Activated CD8-positive, alpha-beta T cell treated with anti-CD3 and anti-CD28 coated beads for 36 hours (primary cell): ENCODE measurements at regions not wholly inside any gene's neighbourhood (a gene's known extent, or its start where the extent isn't known, plus 50 kb on each side); places are given as distances from the start of the nearest gene placed in this dataset.
"Not testable (repeated sequence)": the region's sequence is repeated elsewhere in the genome, so short reads cannot be mapped to it uniquely, and the experiment has no call there.

ENCODE experiments used
- ATAC-seq: fragments of 200-7000 bp; cut with Tn5 transposase; one replicate; pipeline ENCODE4 v1.10.0; 2021; ENCODE audit warnings: mild to moderate bottlenecking, moderate library complexity
- CTCF ChIA-PET: fragments of 350-600 bp; sonication (Branson Sonifier 250); formaldehyde crosslinking; loops from one replicate; lab custom pipeline; 2021; ENCODE audit warnings: antibody characterized with exemption; lab: Charles Lee
- POLR2A ChIA-PET: fragments of 350-600 bp; sonication (Branson Sonifier 250); formaldehyde crosslinking; loops from one replicate; lab custom pipeline; 2021; ENCODE audit warnings: antibody characterized with exemption; lab: Charles Lee
- DNase-seq: peaks from one replicate; pipeline ENCODE4 v3.0.0-alpha.2; 2020
- H3K27ac Mint-ChIP-seq: one replicate; pipeline ENCODE4 v1.8.0; 2021; ENCODE audit warnings: mild to moderate bottlenecking, mixed read lengths
- H3K27me3 Mint-ChIP-seq: one replicate; pipeline ENCODE4 v1.8.0; 2021; ENCODE audit warnings: mixed read lengths
- H3K36me3 Mint-ChIP-seq: one replicate; pipeline ENCODE4 v1.8.0; 2021; ENCODE audit warnings: low read depth, mixed read lengths
- H3K4me1 Mint-ChIP-seq: one replicate; pipeline ENCODE4 v1.8.0; 2021; ENCODE audit warnings: low read depth, mixed read lengths
- H3K4me3 Mint-ChIP-seq: one replicate; pipeline ENCODE4 v1.8.0; 2021; ENCODE audit warnings: mild to moderate bottlenecking, moderate library complexity, mixed read lengths
- H3K9me3 Mint-ChIP-seq: one replicate; pipeline ENCODE4 v1.8.0; 2021; ENCODE audit warnings: mixed read lengths
- intact Hi-C: fragments of 100-400 bp; cut with micrococcal nuclease; formaldehyde crosslinking; loops from one replicate; pipeline ENCODE4 v1.10.0; 2022

DNA sequence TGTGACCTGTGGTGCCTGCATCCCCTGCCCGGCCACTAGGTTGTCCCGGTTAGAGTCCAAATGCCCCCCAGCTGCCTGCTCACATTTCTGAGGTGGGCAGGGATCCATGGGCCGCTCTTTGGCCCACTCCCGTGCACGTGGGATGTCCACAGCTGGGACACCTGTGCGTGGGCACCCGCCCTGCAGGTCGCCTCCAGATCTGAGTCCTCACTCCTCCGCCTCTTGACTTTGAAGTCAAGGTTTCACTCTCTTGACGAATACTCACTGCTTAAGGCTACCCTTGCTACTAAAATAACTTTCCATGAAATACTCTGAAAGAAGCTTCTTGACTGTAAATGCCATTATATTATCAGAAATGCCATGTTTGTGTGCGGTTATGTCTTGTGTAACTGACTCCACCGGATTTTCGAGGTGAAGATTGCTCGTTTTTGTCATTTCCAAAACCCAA, 358.2 kb downstream of the BCL2L11 start:
- intact Hi-C loops, H3K9me3 Mint-ChIP-seq, H3K36me3 Mint-ChIP-seq, H3K27me3 Mint-ChIP-seq, CTCF ChIA-PET, H3K4me3 Mint-ChIP-seq, POLR2A ChIA-PET: not testable (repeated sequence)
- ATAC-seq (peak; percentile 45), DNase-seq (peak; percentile 34)
- Mint-ChIP-seq H3K4me1 (peaks cover 27% of the 10 kb centered on the region), H3K27ac (peak overlapping the region; percentile 70)

DNA sequence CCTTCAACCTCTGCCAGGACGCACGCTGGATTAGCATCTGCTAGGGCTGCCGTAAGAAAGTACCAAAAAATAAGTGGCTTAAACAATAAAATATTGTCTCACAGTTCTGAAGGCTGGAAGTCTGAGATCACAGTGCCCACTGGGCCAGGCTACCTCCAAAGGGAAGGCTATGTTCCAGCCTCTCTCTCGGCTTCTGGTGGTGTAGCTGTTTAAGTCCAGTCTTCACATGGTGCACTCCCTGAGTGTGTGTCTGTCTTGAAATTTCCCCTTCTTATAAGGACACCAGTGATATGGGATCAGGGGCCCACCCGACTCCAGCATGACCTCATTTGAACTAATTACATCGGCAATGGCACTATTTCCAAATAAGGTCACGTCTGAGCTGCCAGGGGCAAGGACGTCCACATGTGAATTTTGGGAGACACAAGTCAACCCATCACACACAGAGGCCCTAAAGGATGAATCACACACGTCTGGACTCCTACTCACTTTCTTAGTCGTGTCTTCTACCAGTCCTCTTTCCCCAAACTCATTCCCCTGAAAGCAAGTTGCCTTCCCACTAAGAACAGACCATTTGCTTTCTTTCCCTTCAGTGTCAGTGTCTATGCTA, 359.4 kb downstream of the BCL2L11 start:
- H3K9me3 Mint-ChIP-seq, H3K36me3 Mint-ChIP-seq, CTCF ChIA-PET, intact Hi-C loops, H3K27me3 Mint-ChIP-seq, POLR2A ChIA-PET: not testable (repeated sequence)
- H3K4me1 Mint-ChIP-seq: peaks cover 27% of the 10 kb centered on the region
- peak overlapping the region; percentile 86 for H3K27ac Mint-ChIP-seq
- DNase-seq (peak; percentile 51), ATAC-seq (peak; percentile 57)
- peak overlapping the region; percentile 24 for H3K4me3 Mint-ChIP-seq

DNA sequence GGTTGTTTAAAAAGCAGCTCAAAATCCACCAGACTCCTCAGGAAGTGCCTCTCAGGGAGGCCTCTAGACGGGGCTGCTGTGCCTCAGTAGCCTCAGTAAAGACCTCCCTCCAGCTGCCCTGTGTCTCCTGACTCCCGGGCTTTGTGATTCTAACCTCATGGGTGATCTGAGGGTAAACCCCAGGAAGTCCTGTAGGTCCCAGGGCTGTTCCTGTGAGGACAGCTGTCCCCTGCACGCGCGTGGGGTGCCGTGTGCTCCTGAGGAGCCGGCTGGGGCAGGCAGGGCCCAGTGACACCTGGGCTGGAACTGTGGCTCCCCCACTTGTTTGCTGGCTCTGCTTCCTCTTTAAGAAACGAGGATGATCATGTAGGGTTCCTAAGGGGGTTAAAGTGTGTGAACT, 359.9 kb downstream of the BCL2L11 start:
- intact Hi-C loops, POLR2A ChIA-PET, H3K27me3 Mint-ChIP-seq, H3K4me3 Mint-ChIP-seq, CTCF ChIA-PET, DNase-seq, H3K36me3 Mint-ChIP-seq, H3K9me3 Mint-ChIP-seq: not testable (repeated sequence)
- H3K4me1 Mint-ChIP-seq: peaks cover 27% of the 10 kb centered on the region
- ATAC-seq: peak; percentile 4
- peak overlapping the region; percentile 86 for H3K27ac Mint-ChIP-seq

DNA sequence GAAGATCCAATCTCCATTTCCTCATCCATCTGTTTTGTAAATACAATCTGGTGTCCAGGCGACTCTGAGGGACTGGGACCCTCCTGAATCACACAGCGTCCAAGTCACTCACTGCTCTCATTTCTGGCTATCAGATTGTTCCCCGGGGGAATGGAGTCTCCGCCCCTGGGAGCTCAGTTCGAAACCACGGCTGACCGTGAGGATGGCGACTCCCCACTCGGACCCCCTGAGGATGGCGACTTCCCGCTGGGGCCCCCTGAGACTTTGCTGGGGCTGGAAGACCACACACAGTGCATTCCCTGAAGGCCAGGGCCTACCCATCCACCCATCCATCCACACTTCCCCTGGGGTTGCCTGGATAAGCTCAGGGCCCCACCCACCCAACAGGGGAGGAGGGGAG, 360.5 kb downstream of the BCL2L11 start:
- intact Hi-C loops, CTCF ChIA-PET, H3K27ac Mint-ChIP-seq: not testable (repeated sequence)

DNA sequence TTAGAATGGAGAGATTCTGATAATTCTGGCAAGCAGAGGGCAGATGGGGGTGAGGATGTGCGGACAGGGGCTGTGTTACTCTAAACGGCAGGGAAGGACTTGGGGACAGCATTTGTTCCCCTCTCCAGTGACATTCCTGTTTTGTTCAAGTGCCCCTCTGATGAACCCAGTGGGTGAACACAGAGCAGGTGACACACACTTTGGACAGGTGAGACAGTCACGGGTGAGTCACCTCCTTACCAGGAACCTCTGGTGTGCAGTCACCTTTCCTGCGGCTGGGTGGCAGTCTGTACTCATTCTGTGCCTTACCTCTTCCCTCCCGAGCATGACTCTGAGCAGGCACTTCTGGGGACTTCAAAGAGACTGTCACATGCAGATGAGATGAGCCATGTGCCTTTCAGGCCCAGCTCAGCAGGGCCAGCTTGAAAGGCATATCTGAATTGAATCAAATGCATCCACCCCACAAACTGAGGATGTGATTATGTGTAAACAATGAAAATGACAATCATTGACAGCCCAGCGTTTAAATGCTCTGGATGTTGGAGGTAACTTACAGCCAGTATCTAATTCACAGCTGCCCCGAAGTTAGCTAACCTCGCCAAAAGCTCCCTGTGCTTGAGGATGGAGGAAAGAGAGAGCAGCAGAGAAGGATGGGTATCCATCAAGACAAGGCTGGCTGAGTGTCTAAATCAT, 362.4 kb downstream of the BCL2L11 start:
- H3K36me3 Mint-ChIP-seq, H3K27ac Mint-ChIP-seq, intact Hi-C loops, H3K9me3 Mint-ChIP-seq, POLR2A ChIA-PET, H3K27me3 Mint-ChIP-seq, CTCF ChIA-PET, H3K4me3 Mint-ChIP-seq: not testable (repeated sequence)
- H3K4me1 Mint-ChIP-seq: peaks cover 29% of the 10 kb centered on the region
- peak; percentile 72 for DNase-seq
- ATAC-seq: peak; percentile 90

More for the DNA sequence above, 360.5 kb downstream of the BCL2L11 start:
- DNase-seq, POLR2A ChIA-PET, H3K4me3 Mint-ChIP-seq, H3K36me3 Mint-ChIP-seq, H3K9me3 Mint-ChIP-seq, ATAC-seq, H3K27me3 Mint-ChIP-seq: not testable (repeated sequence)
- peaks cover 29% of the 10 kb centered on the region for H3K4me1 Mint-ChIP-seq

DNA sequence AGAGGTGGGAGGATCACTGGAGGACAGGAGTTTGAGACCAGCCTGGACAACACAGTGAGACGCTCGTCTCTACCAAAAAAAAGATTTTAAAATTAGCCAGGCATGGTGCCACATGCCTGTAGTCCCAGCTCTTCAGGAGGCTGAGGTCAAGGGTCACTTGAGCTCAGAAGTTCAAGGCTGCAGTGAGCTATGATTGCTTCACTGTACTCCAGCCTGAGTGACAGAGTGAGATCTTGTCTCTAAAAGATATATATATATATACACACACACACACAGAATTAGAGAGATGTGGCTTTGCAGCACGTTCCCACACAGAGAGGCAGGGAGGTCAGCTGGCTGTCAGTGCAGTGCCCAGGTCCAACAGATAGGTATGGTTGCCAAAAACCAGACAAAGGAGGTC, 363.4 kb downstream of the BCL2L11 start:
- intact Hi-C loops, ATAC-seq, H3K9me3 Mint-ChIP-seq, H3K4me3 Mint-ChIP-seq, H3K27me3 Mint-ChIP-seq, DNase-seq, H3K36me3 Mint-ChIP-seq, H3K27ac Mint-ChIP-seq, POLR2A ChIA-PET, CTCF ChIA-PET: not testable (repeated sequence)
- peaks cover 25% of the 10 kb centered on the region for H3K4me1 Mint-ChIP-seq

DNA sequence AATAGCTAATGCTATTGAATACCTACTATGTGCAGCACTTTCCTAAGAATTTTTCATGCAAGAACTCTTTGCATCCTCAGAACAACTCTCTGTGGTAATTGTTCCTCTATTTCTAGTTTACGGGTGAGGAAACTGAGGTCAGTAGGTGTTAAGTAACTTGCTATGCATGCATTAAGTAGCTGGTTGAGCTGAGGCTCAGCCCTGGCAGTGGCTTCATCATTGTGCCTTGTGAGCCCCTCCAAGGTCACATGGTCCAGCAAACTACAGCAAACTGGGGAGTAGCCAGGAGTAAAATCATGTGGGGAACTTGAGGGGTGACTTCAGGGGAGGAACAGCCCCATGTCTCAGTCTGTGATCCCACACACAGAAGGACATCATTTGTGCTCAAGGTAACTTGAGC, 365.2 kb downstream of the BCL2L11 start:
- H3K36me3 Mint-ChIP-seq, DNase-seq, H3K4me3 Mint-ChIP-seq, POLR2A ChIA-PET, H3K27ac Mint-ChIP-seq, H3K27me3 Mint-ChIP-seq, H3K9me3 Mint-ChIP-seq, CTCF ChIA-PET, intact Hi-C loops, ATAC-seq: not testable (repeated sequence)
- peaks cover 15% of the 10 kb centered on the region for H3K4me1 Mint-ChIP-seq

DNA sequence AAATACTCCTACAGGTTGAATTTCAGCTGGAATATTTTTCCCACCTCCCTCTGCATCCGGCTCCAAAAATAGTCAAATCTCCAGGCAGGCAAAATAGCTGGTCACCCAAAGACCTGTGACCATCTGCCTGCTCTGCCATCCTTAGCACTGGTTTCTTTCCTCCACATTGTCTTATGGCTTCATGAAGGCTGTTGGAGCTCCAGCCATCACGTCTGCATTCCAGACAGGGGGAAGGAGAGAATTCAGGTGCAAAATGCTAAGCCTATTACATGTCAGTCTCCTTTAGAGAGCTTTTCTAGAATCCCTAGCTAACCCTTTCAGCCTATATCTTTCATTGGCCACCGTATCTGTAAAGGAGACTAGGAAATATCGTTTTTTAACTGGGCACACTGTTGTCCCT, 367.7 kb downstream of the BCL2L11 start:
- H3K9me3 Mint-ChIP-seq, DNase-seq, H3K27ac Mint-ChIP-seq, H3K27me3 Mint-ChIP-seq, H3K36me3 Mint-ChIP-seq, H3K4me3 Mint-ChIP-seq, POLR2A ChIA-PET, intact Hi-C loops, ATAC-seq, CTCF ChIA-PET: not testable (repeated sequence)
- peaks cover 13% of the 10 kb centered on the region for H3K4me1 Mint-ChIP-seq

DNA sequence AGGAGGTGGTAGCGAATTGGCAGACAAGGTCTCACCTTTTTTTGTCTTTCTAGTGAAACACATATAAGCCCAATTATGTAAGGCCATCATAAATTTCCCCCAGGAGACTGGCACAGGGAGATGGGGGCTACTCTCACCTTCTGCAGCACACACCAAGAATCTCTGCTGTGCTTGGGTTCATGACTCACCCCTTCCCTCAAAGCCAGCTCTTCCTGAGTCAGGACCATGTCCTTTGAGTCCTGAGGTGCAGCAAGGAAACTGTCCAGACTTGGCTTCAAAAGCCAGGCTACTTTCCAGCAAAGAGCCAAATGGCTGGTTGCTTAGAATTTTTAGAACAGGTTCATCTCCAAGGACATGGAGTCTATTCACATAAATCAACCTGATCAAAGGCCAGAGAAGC, 368.7 kb downstream of the BCL2L11 start:
- H3K27ac Mint-ChIP-seq, ATAC-seq, H3K4me3 Mint-ChIP-seq, H3K36me3 Mint-ChIP-seq, POLR2A ChIA-PET, H3K27me3 Mint-ChIP-seq, DNase-seq, intact Hi-C loops, H3K9me3 Mint-ChIP-seq, CTCF ChIA-PET: not testable (repeated sequence)
- H3K4me1 Mint-ChIP-seq: peaks cover 16% of the 10 kb centered on the region

DNA sequence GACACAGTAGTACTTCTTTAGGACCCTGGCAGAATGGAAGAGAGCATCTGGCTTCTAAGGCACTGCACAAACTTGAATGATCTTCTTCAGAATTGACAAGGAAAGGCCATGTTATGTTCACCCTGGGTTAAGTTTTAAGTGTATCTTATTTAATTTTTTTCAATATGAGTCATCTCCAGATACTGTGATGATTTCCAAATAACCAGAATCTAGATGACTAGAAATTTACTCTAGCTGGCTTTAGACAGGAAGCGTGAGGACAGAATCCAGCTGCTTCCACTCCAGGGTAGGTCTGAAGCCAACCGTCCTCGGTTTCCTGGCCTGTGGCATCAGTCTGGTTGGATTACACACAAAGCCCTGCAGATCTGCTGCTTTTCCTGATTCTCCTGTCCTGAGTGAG, 370.5 kb downstream of the BCL2L11 start:
- POLR2A ChIA-PET, H3K27me3 Mint-ChIP-seq, intact Hi-C loops, H3K27ac Mint-ChIP-seq, H3K36me3 Mint-ChIP-seq, H3K9me3 Mint-ChIP-seq, DNase-seq, CTCF ChIA-PET: not testable (repeated sequence)
- Mint-ChIP-seq H3K4me1 (peaks cover 14% of the 10 kb centered on the region), H3K4me3 (peak overlapping the region; percentile 54)
- peak; percentile 49 for ATAC-seq

DNA sequence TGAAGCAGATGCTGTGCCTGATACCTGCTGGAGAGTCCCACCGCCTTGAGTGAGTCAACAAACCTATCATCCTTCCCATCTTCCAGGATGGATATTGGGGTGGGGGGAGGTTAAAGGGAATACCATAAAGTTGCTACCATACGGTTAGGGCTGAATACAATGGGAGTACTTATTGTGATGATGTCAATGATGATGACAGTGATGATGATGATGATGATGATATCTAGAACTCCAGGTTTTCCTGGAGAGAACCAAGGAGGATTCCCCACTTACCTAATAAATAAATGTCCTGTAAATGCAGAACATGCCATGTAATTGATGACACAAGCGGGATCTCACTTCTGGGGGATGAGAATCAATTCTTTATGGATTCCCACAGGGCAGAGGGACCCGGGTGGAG, 370.9 kb downstream of the BCL2L11 start:
- ATAC-seq, CTCF ChIA-PET, DNase-seq, H3K27me3 Mint-ChIP-seq, H3K9me3 Mint-ChIP-seq, H3K27ac Mint-ChIP-seq, POLR2A ChIA-PET, intact Hi-C loops, H3K36me3 Mint-ChIP-seq: not testable (repeated sequence)
- H3K4me3 Mint-ChIP-seq: peak overlapping the region; percentile 54
- peaks cover 14% of the 10 kb centered on the region for H3K4me1 Mint-ChIP-seq
